Sigmoid colon (tissue), 4 donors: ENCODE measurements at regions not wholly inside any gene's neighbourhood (a gene's known extent, or its start where the extent isn't known, plus 50 kb on each side); places are given as distances from the start of the nearest gene placed in this dataset.

Experiments used
- EP300 ChIP-seq, 4 donors: sonication (generic); formaldehyde crosslinking; IDR thresholded peaks; one replicate each; pipeline ENCODE4 v1.6.1; 2017; ENCODE audit warnings: antibody characterized with exemption in 4 of 4
- POLR2A ChIP-seq, 2 donors: fragments of 450-650 bp; IDR thresholded peaks; one replicate each; pipeline ENCODE4 v1.6.1; 2016; ENCODE audit warnings: antibody characterized with exemption in 2 of 2, mild to moderate bottlenecking in 2 of 2, moderate library complexity in 2 of 2
- TF ChIP-seq, protein P1 (sequence below), 4 experiments: fragments of 450-650 bp in 3 of 4; fragments of 200-600 bp in 1 of 4; IDR thresholded peaks; one replicate each; pipeline ENCODE4 v1.5.1; 2016 to 2019; ENCODE audit warnings: antibody characterized with exemption in 4 of 4, mild to moderate bottlenecking in 3 of 4, moderate library complexity in 2 of 4

DNA sequence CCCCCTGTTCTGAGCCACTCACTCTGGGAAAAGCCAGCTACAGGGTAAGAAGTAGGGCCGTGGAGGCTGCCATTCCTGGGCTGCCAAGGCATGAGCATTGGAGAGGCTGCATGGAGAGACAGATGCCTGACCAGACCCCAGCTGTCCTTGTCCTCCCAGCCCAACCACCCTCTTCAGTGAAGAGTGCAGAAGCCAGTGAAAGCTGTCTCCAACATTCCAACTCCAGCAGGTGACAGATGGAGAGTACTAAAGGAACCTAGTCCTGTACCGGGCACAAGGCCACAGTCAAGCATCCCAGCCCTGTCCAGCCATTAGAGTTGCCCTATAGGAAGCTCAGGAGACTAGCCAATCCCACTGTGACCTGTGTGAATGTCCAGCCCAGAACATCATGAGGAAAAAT lies 165.1 kb downstream of the DIRAS2 start:
- TF ChIP-seq, protein P1, sequence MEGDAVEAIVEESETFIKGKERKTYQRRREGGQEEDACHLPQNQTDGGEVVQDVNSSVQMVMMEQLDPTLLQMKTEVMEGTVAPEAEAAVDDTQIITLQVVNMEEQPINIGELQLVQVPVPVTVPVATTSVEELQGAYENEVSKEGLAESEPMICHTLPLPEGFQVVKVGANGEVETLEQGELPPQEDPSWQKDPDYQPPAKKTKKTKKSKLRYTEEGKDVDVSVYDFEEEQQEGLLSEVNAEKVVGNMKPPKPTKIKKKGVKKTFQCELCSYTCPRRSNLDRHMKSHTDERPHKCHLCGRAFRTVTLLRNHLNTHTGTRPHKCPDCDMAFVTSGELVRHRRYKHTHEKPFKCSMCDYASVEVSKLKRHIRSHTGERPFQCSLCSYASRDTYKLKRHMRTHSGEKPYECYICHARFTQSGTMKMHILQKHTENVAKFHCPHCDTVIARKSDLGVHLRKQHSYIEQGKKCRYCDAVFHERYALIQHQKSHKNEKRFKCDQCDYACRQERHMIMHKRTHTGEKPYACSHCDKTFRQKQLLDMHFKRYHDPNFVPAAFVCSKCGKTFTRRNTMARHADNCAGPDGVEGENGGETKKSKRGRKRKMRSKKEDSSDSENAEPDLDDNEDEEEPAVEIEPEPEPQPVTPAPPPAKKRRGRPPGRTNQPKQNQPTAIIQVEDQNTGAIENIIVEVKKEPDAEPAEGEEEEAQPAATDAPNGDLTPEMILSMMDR (IDR thresholded peaks at IDR 0.05): no peak
- TF ChIP-seq POLR2A (IDR thresholded peaks at IDR 0.05): no peak
- no peak for TF ChIP-seq EP300 (IDR thresholded peaks at IDR 0.05)
